Heart right ventricle (tissue), 16 donors: ENCODE measurements at regions not wholly inside any gene's neighbourhood (a gene's known extent, or its start where the extent isn't known, plus 50 kb on each side); places are given as distances from the start of the nearest gene placed in this dataset.

Experiments
- ATAC-seq, 8 donors: fragments of 200-7000 bp; cut with Tn5 transposase; one replicate each; pipeline ENCODE4 v1.9.1; 2020; ENCODE audit warnings: mild to moderate bottlenecking in 8 of 8, moderate library complexity in 8 of 8, moderate number of reproducible peaks in 1 of 8
- DNase-seq, 2 donors: peaks; one replicate each; pipeline ENCODE4 v3.0.0-alpha.2; 2020
- H3K27ac ChIP-seq, 10 donors: fragments of 200-600 bp; sonication (generic) in 2 of 10; one replicate each; pipeline versions ENCODE4 v1.5.0 to v1.8.0; 2020 to 2022; ENCODE audit warnings: mild to moderate bottlenecking in 3 of 10
- H3K27me3 ChIP-seq, 7 donors: fragments of 200-600 bp; one replicate each; pipeline ENCODE4 v1.8.0; 2021 to 2022; ENCODE audit warnings: mild to moderate bottlenecking in 2 of 7
- H3K36me3 ChIP-seq, 9 donors: fragments of 200-600 bp; sonication (generic) in 1 of 9; one replicate each; pipeline versions ENCODE4 v1.5.0 to v1.8.0; 2020 to 2022; ENCODE audit warnings: mild to moderate bottlenecking in 2 of 9
- H3K4me1 ChIP-seq, 9 donors: fragments of 200-600 bp; sonication (generic) in 1 of 9; one replicate each; pipeline versions ENCODE4 v1.5.0 to v1.8.0; 2020 to 2022; ENCODE audit warnings: mild to moderate bottlenecking in 4 of 9
- H3K4me3 ChIP-seq, 10 donors: fragments of 200-600 bp; sonication (generic) in 2 of 10; one replicate each; pipeline versions ENCODE4 v1.5.0 to v1.8.0; 2020 to 2022; ENCODE audit warnings: mild to moderate bottlenecking in 7 of 10, moderate library complexity in 2 of 10
- H3K9me3 ChIP-seq, 11 donors: fragments of 200-600 bp in 10 of 11; sonication (generic) in 2 of 11; one replicate each; pipeline versions ENCODE4 v1.5.0 to v1.8.0; 2013 to 2022; ENCODE audit warnings: mild to moderate bottlenecking in 2 of 11, control low read depth in 1 of 11, moderate library complexity in 1 of 11
- WGBS, 2 donors: extraction: QIAGEN DNeasy Blood & Tissue Kit; methylation state at CpG; one replicate each; pipeline ENCODE4 v1.1.7; 2013; ENCODE audit warnings: inconsistent platforms in 1 of 2; 5-methylcytosine and 5-hydroxymethylcytosine counted together
- intact Hi-C, 10 donors: fragments of 100-400 bp; cut with DNase I; formaldehyde crosslinking; loops; one replicate each; pipeline versions ENCODE4 v1.11.1 to v1.14.2; 2022
- TF ChIP-seq, protein P1 (sequence below), 9 donors: fragments of 200-600 bp; sonication (generic) in 2 of 9; IDR thresholded peaks; one replicate each; pipeline versions ENCODE4 v1.5.0 to v1.8.0; 2021 to 2022; ENCODE audit warnings: antibody characterized with exemption in 9 of 9, mild to moderate bottlenecking in 5 of 9, moderate library complexity in 1 of 9
- donor health status: Arrhythmogenic right ventricular cardiomyopathy.
- donor health status: ischemic (EF 13 %, LVEDD 7.1; RV severe dilation, severe dysfunction).
- donor health status: healthy with polysubstance abuse.
- donor health status: DM: no; HTN: yes; CAD: no.
- donor health status: DM: no; HTN: no; CAD: no.
- donor health status: ischemic (EF 25% LVEDD 6.9; RV normal size, moderate dysfunction).
- donor health status: ischemic (EF 25% LVEDD 5.7; RV mildly dilated, moderate dysfunction).
- donor health status: healthy.
- donor health status: DM: yes; HTN: yes; CAD: no.
- donor health status: Ischemic cardiomyopathy.
- donor health status: ischemic (EF 35%, LVEDD 5.7; RV mildly dilated, moderate dysfunction).
- donor health status: nonischemic (EF 11% LVEDD 7.7; RV severe dilation, severe dysfunction).
- donor health status: DM: yes; HTN: yes; CAD: no.
- donor health status: PGD.
- donor health status: ischemic (EF 29% LVEDD 5.4; RV normal size, mild dysfunction).
- donor health status: nonischemic (EF 23%, LVEDD 6.1; RV moderate dilation, normal function).

DNA sequence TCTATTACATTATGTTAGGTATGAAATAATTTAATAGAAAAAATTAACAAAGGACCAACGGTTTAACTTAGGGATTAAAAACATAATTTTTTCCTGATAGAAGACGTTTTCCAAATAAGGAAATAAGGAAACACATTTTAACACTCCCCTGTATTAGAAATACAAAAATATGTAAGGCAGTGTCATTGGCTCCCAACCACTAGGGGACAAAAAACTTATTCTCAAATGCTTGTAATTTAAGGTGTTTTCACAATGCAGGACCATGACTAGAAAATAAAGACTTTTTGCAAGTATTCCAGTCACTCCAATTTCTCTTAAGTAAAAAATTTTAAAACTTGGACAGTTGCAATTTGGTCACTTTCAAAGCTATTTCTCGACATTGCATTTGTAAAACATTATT is 98.8 kb upstream of the ODAD2 start:
- no peaks in the 10 kb centered on the region for H3K36me3 ChIP-seq
- ATAC-seq (no peak), DNase-seq (no peak)
- no peaks in the 10 kb centered on the region for H3K4me1 ChIP-seq
- no peak overlapping the region for H3K27ac ChIP-seq
- intact Hi-C loops: no loop called here
- no peaks in the 10 kb centered on the region for H3K9me3 ChIP-seq
- H3K27me3 ChIP-seq: no peaks in the 10 kb centered on the region
- WGBS, 2 donors: 84 to 85% methylated on average over 3 of the region's 3 CpGs
- no peak overlapping the region for H3K4me3 ChIP-seq
- TF ChIP-seq, protein P1, sequence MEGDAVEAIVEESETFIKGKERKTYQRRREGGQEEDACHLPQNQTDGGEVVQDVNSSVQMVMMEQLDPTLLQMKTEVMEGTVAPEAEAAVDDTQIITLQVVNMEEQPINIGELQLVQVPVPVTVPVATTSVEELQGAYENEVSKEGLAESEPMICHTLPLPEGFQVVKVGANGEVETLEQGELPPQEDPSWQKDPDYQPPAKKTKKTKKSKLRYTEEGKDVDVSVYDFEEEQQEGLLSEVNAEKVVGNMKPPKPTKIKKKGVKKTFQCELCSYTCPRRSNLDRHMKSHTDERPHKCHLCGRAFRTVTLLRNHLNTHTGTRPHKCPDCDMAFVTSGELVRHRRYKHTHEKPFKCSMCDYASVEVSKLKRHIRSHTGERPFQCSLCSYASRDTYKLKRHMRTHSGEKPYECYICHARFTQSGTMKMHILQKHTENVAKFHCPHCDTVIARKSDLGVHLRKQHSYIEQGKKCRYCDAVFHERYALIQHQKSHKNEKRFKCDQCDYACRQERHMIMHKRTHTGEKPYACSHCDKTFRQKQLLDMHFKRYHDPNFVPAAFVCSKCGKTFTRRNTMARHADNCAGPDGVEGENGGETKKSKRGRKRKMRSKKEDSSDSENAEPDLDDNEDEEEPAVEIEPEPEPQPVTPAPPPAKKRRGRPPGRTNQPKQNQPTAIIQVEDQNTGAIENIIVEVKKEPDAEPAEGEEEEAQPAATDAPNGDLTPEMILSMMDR (IDR thresholded peaks at IDR 0.05): no peak

DNA sequence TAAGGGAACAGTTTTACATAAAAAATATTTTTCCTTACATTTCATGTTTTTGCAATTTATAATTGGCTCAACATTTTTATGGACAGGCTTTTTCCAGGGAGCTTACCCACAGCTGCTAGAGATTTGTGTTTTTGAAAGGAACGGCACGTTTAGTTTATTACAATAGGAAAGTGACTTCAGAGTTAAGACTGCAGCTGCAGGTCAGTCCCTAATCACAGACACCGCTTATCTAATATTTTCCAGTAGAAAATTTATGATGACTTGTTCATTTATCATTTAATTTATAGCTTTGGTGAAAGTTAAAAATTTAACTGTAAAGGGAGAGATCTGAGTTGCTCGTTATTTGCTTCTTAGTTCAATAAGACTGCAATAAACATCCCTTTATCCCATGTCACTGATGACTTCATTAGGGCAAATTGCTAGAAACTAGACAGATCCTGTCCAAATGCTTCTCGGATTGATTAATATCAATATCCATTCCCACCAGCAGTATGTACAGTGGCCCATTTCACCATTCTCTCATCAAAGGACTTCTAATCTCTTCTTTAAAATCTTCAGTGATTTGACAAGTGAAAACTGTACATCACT is 97.0 kb upstream of the ODAD2 start:
- DNase-seq (no peak), ATAC-seq (no peak)
- Histone ChIP-seq H3K27ac (no peak overlapping the region), H3K27me3 (no peaks in the 10 kb centered on the region), H3K4me1 (no peaks in the 10 kb centered on the region), H3K4me3 (no peak overlapping the region), H3K9me3 (no peaks in the 10 kb centered on the region), H3K36me3 (no peaks in the 10 kb centered on the region)
- 57 to 69% methylated on average over 5 of the region's 5 CpGs for WGBS, 2 donors
- TF ChIP-seq, protein P1 (IDR thresholded peaks at IDR 0.05): no peak
- intact Hi-C loops: no loop called here

DNA sequence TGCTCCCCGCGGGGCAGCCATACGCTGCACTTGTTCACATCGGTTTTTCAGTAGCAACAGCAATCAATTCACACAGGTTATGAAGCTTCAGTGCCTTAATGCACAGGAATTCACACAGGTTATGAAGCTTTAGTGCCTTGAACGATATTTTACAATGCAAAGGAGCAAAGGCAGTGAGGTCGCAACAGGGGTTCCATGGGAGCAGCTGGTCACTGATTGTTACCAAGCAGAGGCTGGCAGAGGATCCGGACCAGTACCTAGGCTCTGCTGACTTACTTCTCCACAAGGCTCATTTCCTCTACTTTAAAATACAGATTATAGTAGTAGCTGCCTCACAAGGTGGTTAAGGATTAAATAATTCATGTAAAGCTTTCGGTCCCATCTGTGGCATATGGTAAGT is 95.2 kb upstream of the ODAD2 start:
- intact Hi-C loops: no loop called here
- ATAC-seq (no peak), DNase-seq (no peak)
- Histone ChIP-seq H3K27ac (no peak overlapping the region), H3K36me3 (peaks cover 0 to 4% (median 0%) of the 10 kb centered on the region in 9 donors), H3K27me3 (no peaks in the 10 kb centered on the region), H3K9me3 (no peaks in the 10 kb centered on the region), H3K4me3 (no peak overlapping the region), H3K4me1 (no peaks in the 10 kb centered on the region)
- WGBS, 2 donors: 92 to 94% methylated on average over 8 of the region's 8 CpGs
- TF ChIP-seq, protein P1 (IDR thresholded peaks at IDR 0.05): no peak

DNA sequence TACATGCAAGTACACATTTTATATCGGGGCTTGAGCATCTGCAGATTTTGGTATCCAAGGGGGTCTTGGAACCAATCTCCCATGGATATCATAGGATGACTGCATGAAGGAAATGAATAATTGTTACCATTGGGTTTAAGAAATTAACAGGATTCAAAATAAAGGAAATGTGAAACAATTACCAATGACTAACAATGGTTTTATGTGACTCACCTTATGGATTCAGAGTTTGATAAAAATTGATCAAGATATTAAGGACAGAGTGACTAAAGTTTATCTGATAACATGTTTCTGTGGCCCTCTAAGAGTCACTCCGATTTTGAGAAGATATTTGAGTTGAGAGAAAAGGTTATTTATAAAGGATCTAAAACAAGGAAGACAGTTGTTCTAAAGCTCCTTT is 93.0 kb upstream of the ODAD2 start:
- WGBS, 2 donors: 88 to 90% methylated on average over 2 of the region's 2 CpGs
- Histone ChIP-seq H3K27ac (no peak overlapping the region), H3K4me1 (no peaks in the 10 kb centered on the region), H3K4me3 (no peak overlapping the region), H3K27me3 (no peaks in the 10 kb centered on the region), H3K9me3 (no peaks in the 10 kb centered on the region), H3K36me3 (peaks cover 0 to 12% (median 0%) of the 10 kb centered on the region in 9 donors)
- DNase-seq (no peak), ATAC-seq (no peak)
- intact Hi-C loops: no loop called here
- TF ChIP-seq, protein P1 (IDR thresholded peaks at IDR 0.05): no peak
